ENCODE measurements at regions not wholly inside any gene's neighbourhood (a gene's known extent, or its start where the extent isn't known, plus 50 kb on each side); places are given as distances from the start of the nearest gene placed in this dataset.

DNA sequence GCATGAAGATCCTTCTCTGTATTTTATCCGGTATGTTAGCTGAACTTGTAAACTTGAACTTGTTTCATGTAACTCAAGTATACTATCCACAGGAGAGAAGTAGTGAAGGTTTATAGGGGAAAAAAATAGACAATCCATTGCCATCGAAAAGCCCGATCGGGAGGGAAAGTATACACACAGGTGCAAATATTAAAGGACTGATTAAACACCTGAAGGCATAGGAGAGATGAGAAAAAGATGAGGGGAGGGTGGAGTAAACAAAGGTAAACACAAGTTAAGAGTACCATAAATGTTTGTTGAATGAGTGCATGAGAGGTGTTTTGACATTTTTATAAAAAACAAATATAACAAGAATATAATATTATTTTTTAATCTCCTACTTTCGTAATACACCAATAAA is 64.3 kb upstream of the CITED2 start:
- Histone ChIP-seq H3K4me2 (ENCODE audit: low read length) (no peak overlapping the region), H3K27me3 (ENCODE audit: insufficient read depth, low read length) (no peaks in the 10 kb centered on the region), H3K4me3 (ENCODE audit: low read depth, low read length, poor library complexity, severe bottlenecking) (no peak overlapping the region), H3K4me1 (ENCODE audit: insufficient read depth, low read length, severe bottlenecking) (no peaks in the 10 kb centered on the region), H3K36me3 (ENCODE audit: insufficient read depth, low read length) (no peaks in the 10 kb centered on the region), H4K20me1 (ENCODE audit: insufficient read depth, low read length) (no peaks in the 10 kb centered on the region), H3K9ac (ENCODE audit: low read length) (no peak overlapping the region), H3K9me3 (ENCODE audit: low read length) (no peaks in the 10 kb centered on the region), H3K79me2 (ENCODE audit: insufficient read depth, low read length) (no peaks in the 10 kb centered on the region), H3K27ac (ENCODE audit: low read depth, low read length, poor library complexity, severe bottlenecking) (no peak overlapping the region), H2AFZ (ENCODE audit: low read length) (no peak overlapping the region), H3F3A (ENCODE audit: insufficient read depth, low read length) (no peaks in the 10 kb centered on the region), H3K9me2 (ENCODE audit: low read depth, low read length) (no peaks in the 10 kb centered on the region)
- no peak for TF ChIP-seq EZH2 (IDR thresholded peaks at IDR 0.05; ENCODE audit: borderline replicate concordance, low read length)
- TF ChIP-seq, protein P1, sequence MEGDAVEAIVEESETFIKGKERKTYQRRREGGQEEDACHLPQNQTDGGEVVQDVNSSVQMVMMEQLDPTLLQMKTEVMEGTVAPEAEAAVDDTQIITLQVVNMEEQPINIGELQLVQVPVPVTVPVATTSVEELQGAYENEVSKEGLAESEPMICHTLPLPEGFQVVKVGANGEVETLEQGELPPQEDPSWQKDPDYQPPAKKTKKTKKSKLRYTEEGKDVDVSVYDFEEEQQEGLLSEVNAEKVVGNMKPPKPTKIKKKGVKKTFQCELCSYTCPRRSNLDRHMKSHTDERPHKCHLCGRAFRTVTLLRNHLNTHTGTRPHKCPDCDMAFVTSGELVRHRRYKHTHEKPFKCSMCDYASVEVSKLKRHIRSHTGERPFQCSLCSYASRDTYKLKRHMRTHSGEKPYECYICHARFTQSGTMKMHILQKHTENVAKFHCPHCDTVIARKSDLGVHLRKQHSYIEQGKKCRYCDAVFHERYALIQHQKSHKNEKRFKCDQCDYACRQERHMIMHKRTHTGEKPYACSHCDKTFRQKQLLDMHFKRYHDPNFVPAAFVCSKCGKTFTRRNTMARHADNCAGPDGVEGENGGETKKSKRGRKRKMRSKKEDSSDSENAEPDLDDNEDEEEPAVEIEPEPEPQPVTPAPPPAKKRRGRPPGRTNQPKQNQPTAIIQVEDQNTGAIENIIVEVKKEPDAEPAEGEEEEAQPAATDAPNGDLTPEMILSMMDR (IDR thresholded peaks at IDR 0.05; ENCODE audit: low read length), result no peak

DNA sequence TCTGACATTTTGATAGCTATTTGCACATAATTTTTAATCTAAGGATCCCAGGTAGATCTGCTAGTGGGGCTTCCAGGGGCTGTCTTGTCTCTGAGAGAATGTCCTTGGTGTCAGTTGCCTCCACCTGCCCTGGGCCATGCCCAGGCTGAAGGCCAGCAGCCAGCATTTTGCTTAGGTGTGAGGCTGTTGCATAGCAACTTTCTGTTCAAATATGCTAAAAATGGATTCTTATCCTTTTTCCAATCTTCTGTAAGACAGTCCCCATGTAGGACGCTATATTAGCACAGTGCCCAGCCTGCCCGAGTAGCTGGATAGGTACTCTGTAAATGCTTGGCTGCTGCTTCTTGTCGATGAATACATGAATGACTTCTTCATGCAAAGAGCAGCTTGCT is 62.5 kb upstream of the CITED2 start:
- no peaks in the 10 kb centered on the region for H3F3A ChIP-seq (ENCODE audit: insufficient read depth, low read length)
- no peaks in the 10 kb centered on the region for H3K9me3 ChIP-seq (ENCODE audit: low read length)
- H3K9ac ChIP-seq (ENCODE audit: low read length), result no peak overlapping the region
- H3K9me2 ChIP-seq (ENCODE audit: low read depth, low read length), result no peaks in the 10 kb centered on the region
- H3K79me2 ChIP-seq (ENCODE audit: insufficient read depth, low read length), result no peaks in the 10 kb centered on the region
- no peak overlapping the region for H3K27ac ChIP-seq (ENCODE audit: low read depth, low read length, poor library complexity, severe bottlenecking)
- TF ChIP-seq, protein P1 (IDR thresholded peaks at IDR 0.05; ENCODE audit: low read length), result no peak
- TF ChIP-seq EZH2 (IDR thresholded peaks at IDR 0.05; ENCODE audit: borderline replicate concordance, low read length), result no peak
- H3K4me2 ChIP-seq (ENCODE audit: low read length), result no peak overlapping the region
- H3K27me3 ChIP-seq (ENCODE audit: insufficient read depth, low read length), result no peaks in the 10 kb centered on the region
- no peak overlapping the region for H3K4me3 ChIP-seq (ENCODE audit: low read depth, low read length, poor library complexity, severe bottlenecking)
- no peaks in the 10 kb centered on the region for H3K4me1 ChIP-seq (ENCODE audit: insufficient read depth, low read length, severe bottlenecking)
- no peaks in the 10 kb centered on the region for H3K36me3 ChIP-seq (ENCODE audit: insufficient read depth, low read length)
- H4K20me1 ChIP-seq (ENCODE audit: insufficient read depth, low read length), result no peaks in the 10 kb centered on the region
- H2AFZ ChIP-seq (ENCODE audit: low read length), result no peak overlapping the region

DNA sequence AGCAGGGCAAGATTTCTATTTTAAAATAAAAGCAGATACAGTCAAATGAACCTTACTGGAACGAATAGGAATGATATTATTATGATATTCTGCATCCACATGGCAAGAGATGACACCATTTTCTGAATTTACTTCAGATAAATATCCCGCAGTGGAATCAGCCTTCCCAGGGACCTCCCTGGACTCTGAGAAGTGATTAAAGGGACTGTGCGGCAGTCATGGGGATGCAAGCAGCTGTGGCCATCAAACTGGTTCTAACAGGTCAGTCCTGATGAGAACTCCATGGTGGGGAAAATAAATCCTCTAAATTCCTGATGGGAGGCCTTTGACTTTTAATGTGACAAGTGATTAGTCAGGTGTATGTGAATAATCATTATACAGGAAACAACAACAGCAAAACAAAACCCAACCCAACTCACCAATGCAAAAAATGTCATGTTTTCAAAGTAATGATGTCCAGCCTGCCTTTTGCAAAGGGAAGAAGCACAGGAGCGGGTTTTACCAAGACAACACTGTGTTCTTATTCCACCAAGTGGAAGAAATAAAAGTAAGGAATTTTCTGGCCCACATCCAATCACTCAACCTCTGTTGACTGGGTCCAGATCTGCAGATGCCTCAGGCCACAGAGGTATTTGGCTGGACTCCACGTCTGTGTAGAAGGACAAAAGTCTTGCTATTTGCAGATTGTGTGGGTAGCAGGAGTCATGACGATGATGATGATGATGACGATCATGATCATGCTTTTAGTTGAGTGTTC is 61.9 kb upstream of the CITED2 start:
- no peaks in the 10 kb centered on the region for H3K9me3 ChIP-seq (ENCODE audit: low read length)
- H4K20me1 ChIP-seq (ENCODE audit: insufficient read depth, low read length), result no peaks in the 10 kb centered on the region
- no peak overlapping the region for H2AFZ ChIP-seq (ENCODE audit: low read length)
- no peaks in the 10 kb centered on the region for H3K27me3 ChIP-seq (ENCODE audit: insufficient read depth, low read length)
- H3K27ac ChIP-seq (ENCODE audit: low read depth, low read length, poor library complexity, severe bottlenecking), result no peak overlapping the region
- H3F3A ChIP-seq (ENCODE audit: insufficient read depth, low read length), result no peaks in the 10 kb centered on the region
- H3K79me2 ChIP-seq (ENCODE audit: insufficient read depth, low read length), result no peaks in the 10 kb centered on the region
- H3K36me3 ChIP-seq (ENCODE audit: insufficient read depth, low read length), result no peaks in the 10 kb centered on the region
- no peak overlapping the region for H3K9ac ChIP-seq (ENCODE audit: low read length)
- TF ChIP-seq EZH2 (IDR thresholded peaks at IDR 0.05; ENCODE audit: borderline replicate concordance, low read length), result no peak
- TF ChIP-seq, protein P1 (IDR thresholded peaks at IDR 0.05; ENCODE audit: low read length), result no peak
- H3K4me1 ChIP-seq (ENCODE audit: insufficient read depth, low read length, severe bottlenecking), result no peaks in the 10 kb centered on the region
- H3K4me3 ChIP-seq (ENCODE audit: low read depth, low read length, poor library complexity, severe bottlenecking), result no peak overlapping the region
- no peak overlapping the region for H3K4me2 ChIP-seq (ENCODE audit: low read length)
- no peaks in the 10 kb centered on the region for H3K9me2 ChIP-seq (ENCODE audit: low read depth, low read length)
